ENCODE measurements at regions not wholly inside any gene's neighbourhood (a gene's known extent, or its start where the extent isn't known, plus 50 kb on each side); places are given as distances from the start of the nearest gene placed in this dataset.
"Not testable (repeated sequence)": the region's sequence is repeated elsewhere in the genome, so short reads cannot be mapped to it uniquely, and the experiment has no call there.

DNA sequence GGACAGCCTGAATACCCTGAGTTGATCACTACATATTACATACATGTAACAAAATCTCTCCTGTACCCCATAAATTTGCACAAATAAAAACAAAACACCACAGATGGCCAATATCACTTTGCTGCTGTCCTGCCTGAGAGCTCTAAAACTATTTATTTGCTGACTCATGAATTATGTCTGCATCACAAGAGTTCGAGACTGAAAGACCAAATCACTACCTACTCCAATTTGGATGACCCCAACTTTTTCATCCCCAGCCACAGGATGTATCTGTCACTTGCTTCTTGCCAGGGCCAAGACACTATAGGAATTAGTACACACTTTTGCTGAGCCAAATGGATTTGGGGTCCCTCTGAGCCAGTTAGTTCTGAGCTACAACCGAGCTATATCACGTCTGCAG is 409.7 kb upstream of the NFE2L3 start:
- no peak for DNase-seq (ENCODE audit: low read depth in 2 of 2)

DNA sequence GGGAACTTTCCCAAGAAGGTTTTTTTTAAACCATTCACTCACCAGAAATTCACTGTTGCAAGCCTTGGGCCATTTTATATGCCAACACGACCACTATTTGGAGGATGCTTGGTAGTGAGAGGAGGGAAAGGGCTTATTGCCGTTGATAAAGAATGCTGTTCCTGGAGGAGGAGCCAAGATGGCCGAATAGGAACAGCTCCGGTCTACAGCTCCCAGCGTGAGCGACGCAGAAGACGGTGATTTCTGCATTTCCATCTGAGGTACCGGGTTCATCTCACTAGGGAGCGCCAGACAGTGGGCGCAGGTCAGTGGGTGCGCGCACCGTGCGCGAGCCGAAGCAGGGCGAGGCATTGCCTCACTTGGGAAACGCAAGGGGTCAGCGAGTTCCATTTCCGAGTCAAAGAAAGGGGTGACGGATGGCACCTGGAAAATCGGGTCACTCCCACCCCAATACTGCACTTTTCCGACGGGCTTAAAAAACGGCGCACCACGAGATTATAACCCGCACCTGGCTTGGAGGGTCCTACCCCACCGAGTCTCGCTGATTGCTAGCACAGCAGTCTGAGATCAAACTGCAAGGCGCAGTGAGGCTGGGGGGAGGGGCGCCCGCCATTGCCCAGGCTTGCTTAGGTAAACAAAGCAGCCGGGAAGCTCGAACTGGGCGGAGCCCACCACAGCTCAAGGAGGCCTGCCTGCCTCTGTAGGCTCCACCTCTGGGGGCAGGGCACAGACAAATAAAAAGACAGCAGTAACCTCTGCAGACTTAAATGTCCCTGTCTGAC is 408.1 kb upstream of the NFE2L3 start:
- not testable (repeated sequence) for DNase-seq (ENCODE audit: low read depth in 2 of 2)

DNA sequence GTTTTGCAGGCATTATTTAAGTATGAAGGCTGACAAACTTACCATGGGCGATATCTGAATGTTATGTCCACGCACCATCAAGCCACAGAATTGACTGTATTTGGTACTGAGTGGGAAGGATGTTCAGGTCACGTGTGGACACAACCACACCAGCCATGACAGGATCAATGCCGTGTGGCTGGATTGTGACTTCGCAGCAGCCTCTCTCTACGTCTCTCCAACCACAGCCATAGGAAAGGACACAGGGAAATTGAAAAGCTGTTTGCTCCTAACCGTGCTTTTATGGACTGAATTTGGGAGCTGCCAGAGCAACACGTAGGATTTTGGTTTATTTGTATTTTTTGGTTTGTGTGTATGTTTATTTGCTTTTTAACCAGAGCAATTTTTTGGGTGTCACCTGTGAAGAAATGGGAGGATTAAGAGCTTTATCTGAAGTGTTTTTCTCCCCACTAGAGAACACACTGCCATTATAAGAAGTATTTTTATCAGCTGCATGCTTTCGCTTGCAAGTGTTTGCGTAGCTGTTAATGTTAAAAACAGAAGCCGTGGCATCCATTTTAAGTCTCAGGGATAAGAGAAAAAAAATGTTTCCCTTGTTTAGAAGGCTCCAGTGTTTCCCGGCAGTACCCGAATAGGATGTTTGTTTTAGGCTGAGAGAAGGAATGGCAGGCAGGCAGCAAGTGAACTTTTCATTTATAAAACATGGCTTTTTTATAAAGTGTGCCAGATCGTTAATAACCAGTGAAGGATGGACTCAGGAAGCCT is 401.1 kb upstream of the NFE2L3 start:
- DNase-seq (ENCODE audit: low read depth in 2 of 2): no peak

DNA sequence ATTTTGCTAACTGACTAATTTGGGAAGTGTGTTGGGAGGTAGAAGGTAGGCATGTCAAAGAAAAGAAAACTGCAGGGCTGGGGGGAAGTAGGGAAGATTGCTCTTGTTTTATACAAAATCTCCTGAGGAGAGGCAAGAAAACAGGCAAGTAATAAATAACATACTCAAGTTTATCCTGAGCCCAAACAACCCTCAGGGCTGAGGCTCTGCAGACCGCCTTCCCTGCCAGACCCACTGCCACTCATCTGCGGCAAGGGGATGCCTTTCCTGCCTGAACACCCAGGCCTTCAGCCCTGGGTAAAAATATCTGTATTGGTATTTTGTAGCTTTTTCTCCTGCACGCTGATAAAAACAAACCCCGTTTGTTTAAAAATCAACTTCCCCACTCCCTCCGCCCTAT is 399.8 kb upstream of the NFE2L3 start:
- no peak for DNase-seq (ENCODE audit: low read depth in 2 of 2)

DNA sequence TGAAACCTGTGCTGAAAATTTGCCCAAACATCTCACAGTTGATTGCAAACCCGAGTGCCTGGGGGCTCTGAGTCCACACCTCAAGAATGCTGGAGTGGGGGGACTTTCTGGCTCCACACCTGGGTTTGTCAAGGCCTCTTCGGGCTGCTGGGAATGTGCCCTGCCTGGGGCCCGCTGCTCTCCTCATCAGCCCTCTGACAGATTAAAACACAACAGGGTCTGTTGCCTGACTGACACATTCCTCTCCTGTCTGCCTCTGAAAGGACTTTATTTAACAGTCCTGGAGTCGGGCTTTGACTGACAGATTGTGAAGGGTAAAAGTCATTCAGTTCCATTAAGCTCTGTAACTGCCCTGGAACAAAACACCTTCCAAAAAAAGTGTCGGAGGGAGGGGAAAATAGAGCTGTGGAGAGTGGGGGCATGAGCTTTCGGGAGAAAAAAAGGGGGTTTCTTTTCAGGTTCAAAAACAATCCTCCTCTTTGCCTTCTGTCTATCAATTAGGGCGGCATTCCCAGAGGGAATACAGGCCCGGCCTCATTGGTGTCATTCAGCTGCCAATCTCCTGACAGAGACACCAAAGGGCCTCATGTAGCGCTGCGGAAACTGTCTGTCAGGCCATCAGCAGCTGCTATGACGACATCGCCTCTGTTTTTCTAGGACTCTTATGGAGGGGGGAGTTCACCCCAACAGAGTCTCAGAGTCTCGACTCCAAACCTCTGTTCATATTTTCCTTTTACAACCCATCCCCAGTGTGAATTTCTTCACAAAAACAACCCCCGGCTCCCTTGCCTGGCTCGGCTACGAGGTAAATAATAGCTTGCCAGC is 398.8 kb upstream of the NFE2L3 start:
- DNase-seq (ENCODE audit: low read depth in 2 of 2): no peak

DNA sequence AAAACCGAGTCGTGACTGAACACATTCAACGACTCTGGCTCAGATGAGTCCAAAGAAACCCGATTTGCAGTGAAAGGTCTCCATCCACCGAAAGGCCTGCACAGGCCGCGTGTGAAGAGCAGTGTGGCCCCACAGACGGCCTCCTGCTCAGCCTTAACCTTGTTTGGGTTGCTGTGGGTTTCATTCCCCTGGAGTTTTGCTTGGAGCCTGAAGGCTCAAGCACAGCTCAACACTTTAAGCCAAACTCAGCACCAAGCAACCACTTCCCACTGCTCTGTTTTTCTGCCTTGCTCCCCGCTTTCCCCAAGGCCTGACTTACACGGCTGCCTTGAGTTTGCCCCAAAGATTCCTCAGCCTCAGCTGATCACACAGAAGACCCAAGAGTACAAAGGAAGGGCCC is 398.2 kb upstream of the NFE2L3 start:
- DNase-seq (ENCODE audit: low read depth in 2 of 2): no peak

DNA sequence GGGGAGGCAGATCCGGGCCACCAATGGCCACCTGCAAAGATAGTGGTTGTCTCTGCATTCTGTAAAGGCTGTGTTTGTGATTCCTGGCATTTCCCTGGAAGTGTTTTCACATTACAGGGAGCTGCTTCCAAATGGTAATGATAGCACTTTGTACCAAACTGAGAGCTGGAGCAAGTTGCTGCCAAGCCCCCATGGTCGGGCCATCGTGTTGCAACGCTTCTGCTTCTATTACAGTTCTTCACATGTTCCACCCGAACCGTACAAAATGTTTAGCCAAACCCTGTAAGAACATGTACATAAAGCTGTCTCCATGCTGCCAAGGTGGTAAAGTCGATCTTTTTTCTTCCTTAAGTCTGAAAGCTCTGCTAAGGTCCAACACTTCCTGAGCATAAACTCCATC is 397.7 kb upstream of the NFE2L3 start:
- no peak for DNase-seq (ENCODE audit: low read depth in 2 of 2)

DNA sequence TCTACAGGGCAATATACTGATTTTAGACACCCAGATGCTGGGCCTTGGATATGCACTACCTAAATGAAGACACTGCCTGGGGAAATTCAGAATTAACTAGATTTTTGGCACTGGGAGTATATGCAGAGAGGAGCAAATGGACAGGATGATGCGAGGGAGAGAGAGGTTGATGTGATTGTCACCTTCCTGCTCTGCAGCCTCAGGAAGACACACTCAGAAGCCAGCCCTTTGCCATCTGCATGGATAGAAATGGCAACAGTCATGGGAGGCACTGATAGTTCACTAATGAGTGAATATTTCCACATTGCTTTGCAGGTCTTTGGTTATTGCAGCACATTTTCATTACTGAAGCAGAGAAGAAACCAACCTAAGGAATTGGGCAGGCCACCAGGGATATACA is 397.2 kb upstream of the NFE2L3 start:
- DNase-seq (ENCODE audit: low read depth in 2 of 2): no peak

DNA sequence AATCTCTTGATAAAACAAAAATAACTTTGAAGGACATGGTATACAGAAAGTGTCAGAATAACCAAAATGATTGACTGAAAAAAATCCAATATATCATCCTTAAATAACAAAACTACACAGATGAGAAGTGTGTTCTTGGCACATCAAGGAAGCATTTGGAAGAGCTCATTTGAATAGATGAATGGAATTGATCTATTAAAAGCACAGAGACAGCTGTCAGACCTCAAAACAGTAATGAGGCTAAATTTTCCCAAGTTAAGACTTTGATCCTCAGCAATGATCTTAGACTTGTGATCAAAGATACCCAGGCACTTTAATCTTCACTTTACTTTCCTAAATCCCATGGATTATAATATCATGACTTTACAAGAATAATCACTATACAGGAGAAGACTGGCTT is 395.4 kb upstream of the NFE2L3 start:
- DNase-seq (ENCODE audit: low read depth in 2 of 2): no peak

DNA sequence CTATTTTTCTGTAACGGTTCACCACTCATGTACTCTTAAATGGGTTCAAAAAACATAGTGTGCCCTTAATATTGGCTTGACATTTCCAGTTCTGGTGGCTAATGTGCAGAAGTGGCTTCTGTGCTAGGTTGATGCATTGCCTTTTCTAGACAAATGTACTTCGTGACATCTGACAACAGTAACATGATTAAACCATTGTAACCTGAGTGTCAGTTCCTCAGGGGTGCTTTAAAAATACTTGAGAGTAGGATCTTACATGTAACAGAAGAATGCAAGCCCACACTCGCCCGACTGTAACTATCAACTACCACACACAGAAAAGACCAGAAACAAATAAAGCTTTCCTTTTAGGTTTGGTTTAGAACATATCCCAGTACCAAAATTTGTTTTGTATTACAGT is 393.4 kb upstream of the NFE2L3 start:
- DNase-seq (ENCODE audit: low read depth in 2 of 2): no peak

DNA sequence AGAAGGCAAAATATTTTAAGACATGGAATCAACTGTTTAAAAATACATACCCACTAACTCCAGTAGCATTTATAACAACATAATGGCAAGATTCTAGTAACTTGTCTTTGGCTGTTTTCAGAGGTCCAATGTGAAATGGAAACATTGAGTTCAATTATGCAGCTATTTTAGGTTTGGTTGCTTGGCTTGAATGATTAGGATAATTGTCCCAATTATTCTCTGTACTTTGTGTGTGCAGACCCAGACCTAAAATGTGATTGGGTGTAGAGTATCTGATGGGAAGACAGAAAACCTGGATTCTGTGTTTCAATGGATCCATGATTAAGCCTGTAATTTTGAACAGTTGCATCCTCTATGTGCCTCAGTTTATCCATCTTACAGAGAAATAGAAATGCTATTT is 392.7 kb upstream of the NFE2L3 start:
- no peak for DNase-seq (ENCODE audit: low read depth in 2 of 2)

DNA sequence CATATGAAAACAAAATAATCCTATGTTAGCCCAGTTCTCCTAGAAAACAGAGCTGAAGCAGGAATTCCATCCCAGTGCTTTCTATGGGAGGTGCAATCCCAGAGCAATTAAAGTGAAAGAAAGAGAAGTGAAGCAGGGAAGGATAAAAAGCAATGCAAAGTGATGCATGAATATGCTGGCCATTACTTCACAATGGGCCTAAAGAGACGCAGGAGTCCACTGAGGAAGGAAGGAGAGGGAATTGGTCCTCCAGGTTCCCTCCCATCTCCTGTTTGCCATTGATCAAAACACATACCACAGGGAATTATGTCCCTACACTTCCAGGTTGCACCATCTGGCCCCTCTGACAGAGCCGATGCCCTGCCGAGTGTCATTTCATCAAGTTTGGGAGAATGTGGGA is 392.2 kb upstream of the NFE2L3 start:
- no peak for DNase-seq (ENCODE audit: low read depth in 2 of 2)

DNA sequence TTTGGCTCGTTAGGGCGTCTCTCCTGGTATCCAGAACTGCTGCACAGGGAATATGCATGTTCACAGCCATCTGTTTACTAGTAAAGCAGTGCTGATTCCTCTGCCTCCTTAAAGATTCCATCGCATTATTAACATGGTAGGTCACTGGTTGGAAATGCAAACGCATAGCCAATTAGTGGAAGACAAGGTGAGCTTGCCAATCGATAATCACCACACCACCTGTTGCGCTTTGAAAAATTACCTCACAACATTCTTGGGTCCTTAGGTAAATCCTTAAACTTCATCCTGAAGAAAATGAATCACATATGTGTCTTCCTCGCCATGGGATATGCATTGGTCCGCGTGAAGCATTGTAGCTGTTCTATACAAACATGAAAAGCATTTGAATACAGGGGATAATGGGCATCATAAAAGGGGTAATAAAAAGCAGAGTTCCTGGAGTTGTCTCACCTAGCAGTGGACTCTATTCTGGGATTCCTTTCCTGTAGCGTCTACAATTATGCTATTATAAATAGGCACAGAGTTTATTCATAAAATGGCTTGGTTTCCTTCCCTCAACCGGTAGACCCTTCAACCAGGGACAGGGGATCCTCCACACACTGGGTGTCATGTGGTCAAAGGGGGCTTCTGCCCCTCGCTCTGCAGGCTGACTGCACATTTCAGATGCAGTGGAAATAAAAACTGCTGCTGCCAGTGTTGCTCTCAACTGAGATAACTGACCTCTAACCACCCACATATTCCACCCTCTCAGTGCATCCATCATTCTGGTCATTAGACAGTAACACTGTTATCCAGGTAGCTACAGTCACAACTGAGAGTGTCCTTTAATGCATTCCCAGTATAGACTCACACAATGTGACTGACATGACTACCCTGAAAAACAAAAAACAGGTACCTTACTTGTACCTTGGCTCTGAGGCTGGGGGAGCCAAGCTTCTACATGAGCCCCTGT is 389.2 kb upstream of the NFE2L3 start:
- DNase-seq (ENCODE audit: low read depth in 2 of 2): no peak

DNA sequence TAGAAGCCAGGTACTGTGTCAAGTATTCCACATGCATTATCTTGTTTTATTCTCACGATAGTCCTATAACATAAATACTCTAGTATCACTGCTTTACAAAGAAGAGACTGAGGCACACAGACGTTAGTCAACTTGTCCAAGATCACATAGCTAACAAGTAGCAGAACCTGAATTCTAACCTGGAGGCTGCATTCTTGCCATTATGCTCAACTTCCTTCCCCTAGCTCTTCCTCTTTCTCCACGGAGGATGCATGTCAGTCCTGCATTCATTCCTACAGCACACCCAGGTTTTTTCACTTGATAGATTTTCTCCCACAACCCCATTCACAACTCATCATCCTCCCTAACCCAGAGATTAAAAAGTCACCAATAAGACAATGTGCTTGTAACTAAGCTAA is 388.5 kb upstream of the NFE2L3 start:
- DNase-seq (ENCODE audit: low read depth in 2 of 2): no peak

DNA sequence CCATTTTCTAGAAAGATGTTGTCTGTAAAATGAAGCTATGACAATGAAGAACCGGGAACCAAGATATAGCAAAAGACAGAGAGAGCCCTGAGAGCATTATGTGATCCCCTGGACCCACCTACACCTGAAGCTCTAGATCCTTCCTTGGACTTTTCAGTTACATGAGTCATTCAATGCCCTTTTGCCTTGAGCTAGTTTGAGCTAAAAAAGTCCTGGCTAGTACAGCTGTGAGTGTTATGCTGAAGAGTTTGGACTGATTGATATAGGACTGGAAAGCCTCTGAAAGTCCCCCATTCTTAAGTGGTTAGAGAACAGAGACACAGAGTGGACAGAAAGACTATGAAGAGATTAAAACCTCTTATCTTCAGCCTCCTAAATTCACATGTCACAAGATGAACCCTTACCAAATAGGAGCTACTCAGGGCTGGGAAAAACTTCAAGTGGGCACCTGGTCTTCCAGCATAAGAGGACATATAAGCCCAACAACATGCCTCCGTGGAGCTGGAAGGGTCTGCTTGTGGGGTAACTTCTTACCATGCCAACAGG is 386.8 kb upstream of the NFE2L3 start:
- DNase-seq (ENCODE audit: low read depth in 2 of 2): no peak

DNA sequence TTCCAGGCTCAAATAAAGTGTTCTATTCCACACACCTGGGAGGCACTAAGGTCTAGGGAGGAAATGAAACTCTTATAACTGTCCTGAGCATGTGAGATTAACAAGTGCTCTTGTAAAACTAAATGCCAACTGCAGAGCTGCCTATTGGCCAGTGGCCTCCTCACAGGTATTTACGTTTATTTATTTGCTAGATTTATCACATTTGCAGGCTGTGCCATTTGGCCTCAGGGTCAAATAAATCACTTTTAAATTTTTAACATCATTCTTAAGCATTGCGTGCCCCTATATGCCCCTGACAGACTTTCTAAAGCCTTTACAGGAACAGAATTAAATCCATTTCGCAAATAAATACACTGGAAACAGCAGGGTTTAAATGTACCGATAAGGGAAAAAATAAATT is 381.8 kb upstream of the NFE2L3 start:
- no peak for DNase-seq (ENCODE audit: low read depth in 2 of 2)

DNA sequence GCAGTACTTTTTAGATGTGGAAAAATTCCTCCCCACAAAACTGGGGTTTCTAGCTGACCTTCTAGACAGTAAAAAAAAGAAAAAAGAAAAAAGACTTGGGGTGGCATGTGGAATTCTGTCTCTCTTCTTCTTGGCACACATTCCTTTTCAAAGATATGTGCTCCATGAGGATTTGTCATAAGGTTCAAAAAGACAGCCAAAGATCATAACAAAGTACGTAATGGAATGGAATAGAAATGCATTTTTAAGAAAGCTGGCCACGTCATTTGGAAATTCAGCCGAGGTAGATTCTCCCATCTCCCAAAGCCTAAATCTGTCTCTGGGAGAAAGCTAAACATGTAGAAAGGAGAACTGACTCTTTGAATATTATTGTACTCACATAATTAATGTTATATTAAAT is 381.3 kb upstream of the NFE2L3 start:
- DNase-seq (ENCODE audit: low read depth in 2 of 2): no peak

DNA sequence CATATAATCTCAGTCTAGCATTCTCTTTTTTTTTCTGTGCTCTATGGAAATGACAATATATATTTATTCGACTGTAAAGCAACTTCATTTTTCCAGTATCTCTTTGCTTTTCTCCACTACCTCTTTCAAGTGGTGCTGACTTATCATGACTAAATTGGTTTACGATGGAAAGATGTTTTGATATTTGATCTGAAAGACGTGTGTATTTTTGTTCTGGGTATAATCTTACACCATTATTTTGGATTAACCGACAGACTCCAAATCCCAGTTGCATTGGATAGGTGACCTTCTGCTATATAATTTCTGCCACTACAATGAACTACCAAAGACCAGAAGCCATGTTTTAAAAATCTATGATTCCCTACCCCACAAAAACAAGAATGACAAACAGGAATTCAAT is 380.5 kb upstream of the NFE2L3 start:
- DNase-seq (ENCODE audit: low read depth in 2 of 2): no peak

DNA sequence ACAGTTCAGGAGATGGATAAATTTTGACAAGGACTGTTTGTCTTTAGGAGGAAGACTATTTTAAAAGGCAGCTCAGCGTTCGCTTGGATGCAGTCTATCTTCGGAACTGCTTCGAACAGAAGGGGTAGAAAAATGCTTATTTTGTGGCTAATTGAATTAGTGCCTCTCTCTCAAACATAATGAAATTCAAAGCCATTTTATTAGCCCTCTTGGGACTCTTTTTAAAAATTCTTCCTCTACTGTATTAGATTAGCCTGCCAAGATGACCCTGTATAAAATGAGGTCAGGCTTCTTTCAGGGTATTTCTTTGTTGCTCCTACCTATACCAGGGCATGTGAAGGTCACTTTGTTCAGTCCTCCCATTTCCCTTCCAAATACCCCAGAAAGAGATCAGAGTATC is 379.2 kb upstream of the NFE2L3 start:
- DNase-seq (ENCODE audit: low read depth in 2 of 2): no peak

DNA sequence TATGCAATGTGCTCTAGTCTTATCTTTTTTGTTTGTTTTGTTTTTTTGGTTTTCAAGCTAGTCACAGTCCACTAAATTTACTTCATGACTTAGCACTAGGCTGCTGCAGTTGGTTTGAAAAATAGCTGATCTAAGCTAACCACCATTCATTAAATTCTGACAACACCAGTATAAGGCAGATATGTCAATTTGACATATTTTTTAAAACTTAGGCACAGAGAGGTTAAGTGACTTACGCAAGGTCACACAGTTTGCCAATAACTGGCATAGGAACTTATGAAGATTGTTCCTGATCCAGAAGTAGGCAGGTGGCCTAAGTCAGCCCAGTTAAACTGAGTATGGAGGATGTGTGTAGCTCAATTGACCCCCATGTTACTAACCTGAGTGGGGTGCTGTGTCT is 377.3 kb upstream of the NFE2L3 start:
- DNase-seq (ENCODE audit: low read depth in 2 of 2): no peak

DNA sequence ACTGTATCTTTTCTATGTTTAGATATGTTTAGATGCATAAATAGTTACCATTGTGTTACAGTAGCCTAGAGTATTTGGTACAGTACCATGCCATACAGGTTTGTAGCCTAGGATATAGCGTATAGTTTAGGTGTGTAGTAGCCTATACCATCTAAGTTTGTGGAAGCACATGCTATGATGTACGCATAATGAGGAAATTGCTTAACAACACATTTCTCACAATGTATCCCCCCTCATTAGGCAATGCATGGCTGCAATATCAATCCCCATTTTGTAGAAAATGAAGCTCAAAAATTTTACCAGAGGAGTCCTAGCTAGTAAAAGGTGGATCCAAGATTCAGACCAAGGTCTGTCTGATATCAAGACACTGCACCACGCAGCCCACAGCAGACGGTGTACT is 376.4 kb upstream of the NFE2L3 start:
- no peak for DNase-seq (ENCODE audit: low read depth in 2 of 2)

All from fibroblast of skin of left quadriceps (primary cell).